ENCODE measurements at regions not wholly inside any gene's neighbourhood (a gene's known extent, or its start where the extent isn't known, plus 50 kb on each side); places are given as distances from the start of the nearest gene placed in this dataset.

GRCh38 chr22:20653795-20654342 lies 120.0 kb upstream of the SERPIND1 start:
- no peaks in the 10 kb centered on the region for H3K27me3 ChIP-seq
- H3K4me3 ChIP-seq = no peak overlapping the region
- no peaks in the 10 kb centered on the region for H3K9me3 ChIP-seq
- DNase-seq = peak; percentile 9
- H3K27ac ChIP-seq = no peak overlapping the region
- no peaks in the 10 kb centered on the region for H3K36me3 ChIP-seq (ENCODE audit: low read depth, missing control alignments)
- TF ChIP-seq CTCF (IDR thresholded peaks at IDR 0.05) (no peak), POLR2A (IDR thresholded peaks at IDR 0.05) (no peak)
- H3K4me1 ChIP-seq = no peaks in the 10 kb centered on the region
- intact Hi-C loops (cut with DNase I; ENCODE audit: low total_unique reads) = no loop called here
- 85 to 94% methylated on average over 2 to 3 of the region's 3 CpGs for WGBS, 2 donors

- WGBS, 2 donors = 93 to 95% methylated on average over 13 to 20 of the region's 20 CpGs
- intact Hi-C loops (cut with DNase I; ENCODE audit: low total_unique reads) = no loop called here
Observed at GRCh38 chr22:20654343-20655208, 119.3 kb upstream of the SERPIND1 start.

GRCh38 chr22:20655623-20656022 lies 118.3 kb upstream of the SERPIND1 start:
- no peaks in the 10 kb centered on the region for H3K9me3 ChIP-seq
- H3K4me1 ChIP-seq = no peaks in the 10 kb centered on the region
- intact Hi-C loops (cut with DNase I; ENCODE audit: low total_unique reads) = no loop called here
- DNase-seq = no peak
- H3K27me3 ChIP-seq = no peaks in the 10 kb centered on the region
- TF ChIP-seq POLR2A (IDR thresholded peaks at IDR 0.05) = no peak
- TF ChIP-seq CTCF (IDR thresholded peaks at IDR 0.05) = no peak
- H3K4me3 ChIP-seq = no peak overlapping the region
- H3K36me3 ChIP-seq (ENCODE audit: low read depth, missing control alignments) = no peaks in the 10 kb centered on the region
- H3K27ac ChIP-seq = no peak overlapping the region

More at GRCh38 chr22:20654343-20655208, 119.3 kb upstream of the SERPIND1 start:
- no peaks in the 10 kb centered on the region for H3K9me3 ChIP-seq
- no peaks in the 10 kb centered on the region for H3K36me3 ChIP-seq (ENCODE audit: low read depth, missing control alignments)
- DNase-seq = peak; percentile 7
- TF ChIP-seq POLR2A (IDR thresholded peaks at IDR 0.05) (no peak), CTCF (IDR thresholded peaks at IDR 0.05) (no peak)
- no peak overlapping the region for H3K4me3 ChIP-seq
- no peak overlapping the region for H3K27ac ChIP-seq
- no peaks in the 10 kb centered on the region for H3K4me1 ChIP-seq
- H3K27me3 ChIP-seq = no peaks in the 10 kb centered on the region

- intact Hi-C loops (cut with DNase I; ENCODE audit: low total_unique reads) = no loop called here
- Histone ChIP-seq H3K36me3 (ENCODE audit: low read depth, missing control alignments) (no peaks in the 10 kb centered on the region), H3K4me3 (peak overlapping the region in 1 of 2 donors; percentile 35), H3K9me3 (no peaks in the 10 kb centered on the region), H3K27ac (no peak overlapping the region), H3K27me3 (no peaks in the 10 kb centered on the region), H3K4me1 (no peaks in the 10 kb centered on the region)
- 51 to 78% methylated on average over 12 of the region's 12 CpGs for WGBS, 2 donors
- DNase-seq = no peak
- TF ChIP-seq POLR2A (IDR thresholded peaks at IDR 0.05) (peak; percentile 25), CTCF (IDR thresholded peaks at IDR 0.05) (no peak)
Observed at GRCh38 chr22:20656516-20656901, 117.4 kb upstream of the SERPIND1 start.

Data from testis (tissue), 2 donors.